Kasumi-1 (cell line): ENCODE measurements at regions not wholly inside any gene's neighbourhood (a gene's known extent, or its start where the extent isn't known, plus 50 kb on each side); places are given as distances from the start of the nearest gene placed in this dataset.

Source experiments
- DNase-seq, 2 experiments: peaks; one replicate each; lab custom pipeline; 2025; lab: John Stamatoyannopoulos, UW

GRCh38 chr12:77723308-77723707 is 107.4 kb upstream of the NAV3 start:
- no peak for DNase-seq

- no peak for DNase-seq
These were observed 108.2 kb upstream of the NAV3 start for GRCh38 chr12:77722536-77722935.

- DNase-seq = peak; percentile 7 to 36
These were observed 110.4 kb upstream of the NAV3 start for GRCh38 chr12:77720258-77720657.

GRCh38 chr12:77710209-77710608 is 120.5 kb upstream of the NAV3 start:
- no peak for DNase-seq

- no peak for DNase-seq
These were observed 133.6 kb upstream of the NAV3 start for GRCh38 chr12:77697126-77697525.

GRCh38 chr12:77696183-77696582 is 134.5 kb upstream of the NAV3 start:
- DNase-seq = peak; percentile 75 to 77

GRCh38 chr12:77689510-77690086 is 141.1 kb upstream of the NAV3 start:
- no peak for DNase-seq

GRCh38 chr12:77687321-77687720 is 143.4 kb upstream of the NAV3 start:
- DNase-seq = no peak

GRCh38 chr12:77686760-77687159 is 143.9 kb upstream of the NAV3 start:
- DNase-seq = peak; percentile 45 to 59

- no peak for DNase-seq
These were observed 144.8 kb upstream of the NAV3 start for GRCh38 chr12:77685901-77686300.

- peak; percentile 72 to 79 for DNase-seq
These were observed 145.6 kb upstream of the NAV3 start for GRCh38 chr12:77685112-77685511.

GRCh38 chr12:77682488-77682887 is 148.2 kb upstream of the NAV3 start:
- no peak for DNase-seq

- DNase-seq = no peak
These were observed 149.0 kb upstream of the NAV3 start for GRCh38 chr12:77681726-77682125.

GRCh38 chr12:77679686-77680085 is 151.0 kb upstream of the NAV3 start:
- DNase-seq = no peak

GRCh38 chr12:77678621-77679020 is 152.1 kb upstream of the NAV3 start:
- no peak for DNase-seq

- no peak for DNase-seq
These were observed 163.6 kb upstream of the NAV3 start for GRCh38 chr12:77667101-77667500.

- no peak for DNase-seq
These were observed 182.0 kb upstream of the NAV3 start for GRCh38 chr12:77648716-77649115.

GRCh38 chr12:77645966-77646598 is 184.6 kb upstream of the NAV3 start:
- peak; percentile 9 for DNase-seq

- no peak for DNase-seq
These were observed 185.6 kb upstream of the NAV3 start for GRCh38 chr12:77644915-77645605.

- DNase-seq = no peak
These were observed 188.4 kb upstream of the NAV3 start for GRCh38 chr12:77642246-77642645.

- DNase-seq = no peak
These were observed 190.3 kb upstream of the NAV3 start for GRCh38 chr12:77640356-77640755.

GRCh38 chr12:77630790-77631445 is 199.8 kb upstream of the NAV3 start:
- no peak for DNase-seq

- no peak for DNase-seq
These were observed 200.3 kb upstream of the NAV3 start for GRCh38 chr12:77630344-77630743.
